Neutrophil (primary cell): ENCODE measurements at regions not wholly inside any gene's neighbourhood (a gene's known extent, or its start where the extent isn't known, plus 50 kb on each side); places are given as distances from the start of the nearest gene placed in this dataset.
A peak's percentile ranks its signal among the peaks of the same experiment; 100 is the strongest.

ENCODE experiments used
- H3K27ac ChIP-seq: fragments of 200-600 bp; sonication (generic); 2 replicates; pipeline ENCODE4 v1.5.1; 2016; ENCODE audit warnings: mild to moderate bottlenecking, moderate library complexity
- H3K27me3 ChIP-seq: fragments of 200-600 bp; sonication (generic); 2 replicates; pipeline ENCODE4 v1.6.0; 2016; ENCODE audit warnings: mild to moderate bottlenecking
- H3K36me3 ChIP-seq: fragments of 200-600 bp; sonication (generic); 2 replicates; pipeline ENCODE4 v1.5.1; 2017
- H3K4me1 ChIP-seq, 2 experiments: fragments of 200-600 bp in 1 of 2; sonication (generic) in 1 of 2; 1 replicate in 1 of 2; 2 replicates in 1 of 2; pipeline versions ENCODE4 v1.5.1 to v1.6.1; 2013 to 2016; ENCODE audit warnings: low read depth in 1 of 2, low read length in 1 of 2, mild to moderate bottlenecking in 1 of 2, moderate library complexity in 1 of 2; ENCODE audit not compliant: control insufficient read depth in 1 of 2, insufficient read depth in 1 of 2
- H3K4me3 ChIP-seq, 2 experiments: fragments of 200-600 bp in 1 of 2; sonication (generic) in 1 of 2; 1 replicate in 1 of 2; 2 replicates in 1 of 2; pipeline ENCODE4 v1.5.1; 2013 to 2016; ENCODE audit warnings: low read depth in 1 of 2, low read length in 1 of 2, mild to moderate bottlenecking in 1 of 2, moderate library complexity in 1 of 2
- H3K9me3 ChIP-seq: fragments of 200-600 bp; sonication (generic); 2 replicates; pipeline ENCODE4 v1.5.1; 2016
- CTCF ChIP-seq: fragments of 200-600 bp; sonication (generic); IDR thresholded peaks from 2 replicates; pipeline ENCODE4 v1.5.1; 2016; ENCODE audit warnings: antibody characterized with exemption

GRCh38 chr1:91591175-91591974 is 90.7 kb downstream of the CDC7 start:
- peaks cover 47 to 57% of the 10 kb centered on the region in 2 experiments for H3K4me1 ChIP-seq
- TF ChIP-seq CTCF = no peak
- no peaks in the 10 kb centered on the region for H3K36me3 ChIP-seq
- no peaks in the 10 kb centered on the region for H3K27me3 ChIP-seq
- peak overlapping the region; percentile 55 to 60 for H3K4me3 ChIP-seq
- H3K27ac ChIP-seq = peak overlapping the region; percentile 74
- H3K9me3 ChIP-seq = no peaks in the 10 kb centered on the region

- Histone ChIP-seq H3K27me3 (no peaks in the 10 kb centered on the region), H3K27ac (peak overlapping the region; percentile 74), H3K9me3 (no peaks in the 10 kb centered on the region), H3K4me1 (peaks cover 36 to 46% of the 10 kb centered on the region in 2 experiments), H3K36me3 (no peaks in the 10 kb centered on the region), H3K4me3 (no peak overlapping the region)
- TF ChIP-seq CTCF = no peak
These were observed 92.2 kb downstream of the CDC7 start for GRCh38 chr1:91592716-91593477.

- H3K36me3 ChIP-seq = no peaks in the 10 kb centered on the region
- no peaks in the 10 kb centered on the region for H3K27me3 ChIP-seq
- H3K4me3 ChIP-seq = no peak overlapping the region
- H3K27ac ChIP-seq = no peak overlapping the region
- H3K9me3 ChIP-seq = no peaks in the 10 kb centered on the region
- TF ChIP-seq CTCF = no peak
- H3K4me1 ChIP-seq = peaks cover 35 to 44% of the 10 kb centered on the region in 2 experiments
These were observed 93.9 kb downstream of the CDC7 start for GRCh38 chr1:91594383-91595055.

- no peak overlapping the region for H3K4me3 ChIP-seq
- H3K27me3 ChIP-seq = no peaks in the 10 kb centered on the region
- H3K27ac ChIP-seq = no peak overlapping the region
- TF ChIP-seq CTCF = no peak
- H3K4me1 ChIP-seq = peaks cover 21 to 29% of the 10 kb centered on the region in 2 experiments
- no peaks in the 10 kb centered on the region for H3K36me3 ChIP-seq
- no peaks in the 10 kb centered on the region for H3K9me3 ChIP-seq
These were observed 95.8 kb downstream of the CDC7 start for GRCh38 chr1:91596474-91596873.

GRCh38 chr1:91597215-91597614 is 96.6 kb downstream of the CDC7 start:
- Histone ChIP-seq H3K27me3 (no peaks in the 10 kb centered on the region), H3K4me1 (peaks cover 14 to 22% of the 10 kb centered on the region in 2 experiments), H3K27ac (no peak overlapping the region), H3K36me3 (no peaks in the 10 kb centered on the region), H3K9me3 (no peaks in the 10 kb centered on the region), H3K4me3 (no peak overlapping the region)
- no peak for TF ChIP-seq CTCF
